Frontal cortex (tissue), 3 donors: ENCODE measurements at regions not wholly inside any gene's neighbourhood (a gene's known extent, or its start where the extent isn't known, plus 50 kb on each side); places are given as distances from the start of the nearest gene placed in this dataset.
"Not testable (repeated sequence)": the region's sequence is repeated elsewhere in the genome, so short reads cannot be mapped to it uniquely, and the experiment has no call there.

Experiments used
- DNase-seq, 2 donors: peaks; one replicate each; pipeline ENCODE4 v3.0.0; 2012; ENCODE audit warnings: low spot score in 2 of 2
- FAIRE-seq: peaks from 2 replicates; lab custom pipeline; 2012; peaks lifted over from hg19 to GRCh38; lab: Jason Lieb, UNC
- donor health status: control.
- donor health status: control.
- donor health status: control.

- FAIRE-seq (no peak), DNase-seq (no peak)
Observed at GRCh38 chr5:60519372-60519771, 180.6 kb downstream of the DEPDC1B start.

DNA sequence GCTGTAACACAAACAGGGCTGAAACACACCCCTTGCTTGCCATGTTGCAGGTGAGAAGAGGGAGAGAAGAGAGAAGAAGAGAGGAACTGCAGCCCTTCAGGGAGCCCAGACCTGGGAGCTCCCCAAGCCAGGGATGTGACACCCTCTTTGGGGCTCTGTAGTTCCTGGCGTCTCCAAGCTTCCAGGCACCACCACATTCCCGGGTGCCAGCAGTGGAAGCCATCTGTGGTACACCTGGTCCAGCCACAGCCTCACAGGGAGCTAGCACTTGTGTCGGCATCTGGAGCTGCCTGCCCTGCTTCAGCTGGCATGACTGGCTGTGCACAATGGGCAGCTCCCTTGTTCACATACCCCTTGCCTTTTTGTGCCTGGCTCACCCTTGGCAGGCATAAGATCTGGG, 182.1 kb downstream of the DEPDC1B start:
- FAIRE-seq: no peak
- no peak for DNase-seq

- FAIRE-seq: no peak
Observed at GRCh38 chr5:60517094-60517694, 182.8 kb downstream of the DEPDC1B start.

DNA sequence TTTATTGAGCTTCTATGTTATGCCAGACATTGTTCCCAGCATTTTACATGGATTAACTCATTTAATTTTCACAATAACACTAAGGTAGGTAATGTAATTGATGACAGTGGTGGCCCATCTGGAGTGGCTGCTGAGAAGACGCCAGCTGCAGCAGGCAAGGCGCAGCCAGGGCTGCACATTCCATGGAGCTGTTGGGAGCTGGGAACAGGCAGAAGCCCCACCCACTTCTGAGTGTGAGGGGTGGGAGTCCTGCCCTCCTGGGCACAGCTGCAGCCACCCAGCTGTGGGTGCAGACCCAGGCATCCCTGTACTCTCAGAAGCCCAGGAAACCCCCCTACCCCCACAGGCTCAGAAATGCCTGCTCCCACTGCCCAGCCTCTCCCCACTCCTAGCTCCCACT, 183.3 kb downstream of the DEPDC1B start:
- DNase-seq (no peak), FAIRE-seq (no peak)

More at GRCh38 chr5:60517094-60517694, 182.8 kb downstream of the DEPDC1B start:
- no peak for DNase-seq

GRCh38 chr5:60514152-60514551, 185.8 kb downstream of the DEPDC1B start:
- FAIRE-seq (no peak), DNase-seq (no peak)

DNA sequence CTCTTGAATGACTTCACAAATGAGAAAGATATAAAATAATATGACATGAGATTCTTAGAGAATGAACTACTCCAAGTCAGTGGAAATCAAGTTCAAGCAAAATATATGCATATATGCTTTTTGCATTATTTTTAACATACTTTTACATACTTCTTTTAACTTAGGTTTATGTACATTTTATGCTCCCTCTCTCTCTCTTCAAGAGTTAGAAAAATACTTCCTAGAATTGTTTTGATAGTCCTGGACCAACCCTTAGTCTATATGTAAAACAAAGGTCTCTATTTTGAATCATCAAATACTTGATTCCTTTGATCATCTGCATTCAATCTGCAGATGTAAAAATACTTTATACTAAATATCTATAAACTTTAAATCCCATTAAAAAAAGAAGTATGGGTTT, 187.8 kb downstream of the DEPDC1B start:
- no peak for DNase-seq
- FAIRE-seq: peak; percentile 33

GRCh38 chr5:60510663-60511062, 189.3 kb downstream of the DEPDC1B start:
- FAIRE-seq (no peak), DNase-seq (no peak)

GRCh38 chr5:60510049-60510448, 189.9 kb downstream of the DEPDC1B start:
- DNase-seq (no peak), FAIRE-seq (no peak)

- FAIRE-seq: no peak
- no peak for DNase-seq
Observed at GRCh38 chr5:60509519-60509918, 190.4 kb downstream of the DEPDC1B start.

DNA sequence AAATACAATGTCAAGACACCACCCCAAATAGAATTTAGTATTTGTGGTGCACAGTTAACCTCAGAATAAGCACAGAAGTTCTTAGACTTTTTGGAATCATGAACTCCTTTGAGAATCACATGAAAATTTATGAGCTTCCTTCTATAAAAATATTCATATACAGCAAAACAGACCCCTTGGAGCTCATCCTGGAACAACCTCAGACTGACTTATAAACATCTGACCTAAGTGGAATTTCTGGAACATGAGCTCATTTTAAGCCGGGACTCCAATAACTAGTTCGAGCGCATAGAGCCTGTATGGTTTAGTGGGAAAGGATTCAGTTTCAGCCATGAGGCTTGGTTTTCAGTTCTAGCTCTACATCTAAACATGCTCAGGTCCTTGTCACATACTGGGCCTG, 192.3 kb downstream of the DEPDC1B start:
- DNase-seq (no peak), FAIRE-seq (no peak)

GRCh38 chr5:60505373-60506171, 194.4 kb downstream of the DEPDC1B start:
- DNase-seq: no peak
- FAIRE-seq: no peak

GRCh38 chr5:60504342-60504741, 195.6 kb downstream of the DEPDC1B start:
- DNase-seq (no peak), FAIRE-seq (no peak)

- FAIRE-seq: no peak
- no peak for DNase-seq
Observed at GRCh38 chr5:60503771-60504170, 196.2 kb downstream of the DEPDC1B start.

DNA sequence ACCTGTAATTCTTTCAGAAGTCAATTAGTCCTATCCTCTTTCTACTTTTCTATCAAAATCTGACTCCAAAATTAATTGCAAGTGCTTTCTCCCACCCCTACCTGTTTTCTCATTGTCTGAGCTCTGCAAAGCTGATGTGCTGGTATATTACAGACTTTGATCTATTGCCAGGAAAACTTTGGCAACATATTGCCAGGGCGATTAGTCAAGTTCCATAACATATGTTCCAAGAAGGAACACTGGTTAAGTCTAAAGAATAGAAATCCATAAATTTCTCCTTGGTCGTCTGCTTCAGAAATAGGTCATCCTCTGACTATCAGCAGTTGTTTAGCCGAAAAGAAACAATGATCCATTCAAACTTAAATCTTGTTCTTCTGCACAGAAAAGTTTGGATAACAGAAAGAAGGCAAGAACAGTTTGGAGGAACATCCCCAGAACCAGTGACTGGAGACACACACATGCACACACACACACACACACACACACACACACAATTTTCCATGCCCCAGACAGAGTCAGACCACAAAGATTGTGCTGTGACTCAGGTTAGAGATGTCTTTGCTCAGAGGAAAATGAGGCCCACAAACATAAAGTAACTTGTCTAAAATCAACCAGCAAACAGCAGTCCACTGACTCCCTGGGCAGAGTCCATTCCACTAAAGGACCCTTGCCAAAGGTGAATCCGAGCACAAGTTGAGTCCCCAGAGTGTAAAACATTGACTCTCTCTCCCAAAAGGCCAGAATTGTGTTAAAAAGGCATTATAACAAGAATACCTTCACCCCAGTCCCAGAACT, 202.1 kb downstream of the DEPDC1B start:
- DNase-seq (no peak), FAIRE-seq (no peak)

DNA sequence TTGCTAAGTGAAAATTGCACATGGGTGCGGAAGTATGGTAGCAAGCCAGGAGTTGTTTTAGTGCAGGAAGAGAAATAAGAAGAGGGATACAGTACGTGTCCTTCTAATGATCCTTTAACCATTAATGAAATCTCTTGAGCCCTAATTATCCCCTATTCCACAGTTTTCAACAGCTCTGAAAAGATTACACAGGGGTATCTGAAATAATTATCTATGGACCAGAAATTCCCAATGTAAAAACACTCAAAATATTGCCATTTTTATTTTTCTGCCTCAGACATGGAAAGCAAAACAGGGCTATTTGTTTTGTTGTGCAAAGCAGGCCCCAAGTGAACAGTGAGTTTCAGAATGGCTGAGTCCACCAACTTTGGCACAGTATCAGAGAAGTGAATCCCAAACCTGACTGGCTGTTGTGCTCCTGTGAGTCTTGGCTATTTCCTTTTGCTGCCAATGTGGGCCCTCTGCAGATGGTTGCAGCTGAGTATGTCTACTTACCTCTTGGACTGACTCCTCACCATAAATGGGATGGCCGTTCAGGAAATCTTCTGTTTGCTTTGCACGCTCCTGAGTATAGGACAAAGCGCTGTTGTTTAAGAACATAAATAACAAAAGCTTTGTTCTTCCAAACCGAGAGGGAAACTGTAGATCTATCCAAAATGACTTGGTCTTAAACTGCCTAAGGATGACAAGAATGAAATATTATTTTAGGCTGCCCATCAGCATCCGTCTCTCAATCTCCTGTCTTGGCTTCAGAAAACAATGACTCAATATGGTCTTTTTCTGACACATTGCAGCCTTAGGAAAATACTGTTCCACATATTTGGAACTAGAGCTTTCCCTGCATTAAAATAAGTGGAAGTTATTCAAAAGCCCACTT, 204.1 kb downstream of the DEPDC1B start:
- FAIRE-seq: no peak
- no peak for DNase-seq

- FAIRE-seq (no peak), DNase-seq (no peak)
Observed at GRCh38 chr5:60494635-60495034, 205.3 kb downstream of the DEPDC1B start.

DNA sequence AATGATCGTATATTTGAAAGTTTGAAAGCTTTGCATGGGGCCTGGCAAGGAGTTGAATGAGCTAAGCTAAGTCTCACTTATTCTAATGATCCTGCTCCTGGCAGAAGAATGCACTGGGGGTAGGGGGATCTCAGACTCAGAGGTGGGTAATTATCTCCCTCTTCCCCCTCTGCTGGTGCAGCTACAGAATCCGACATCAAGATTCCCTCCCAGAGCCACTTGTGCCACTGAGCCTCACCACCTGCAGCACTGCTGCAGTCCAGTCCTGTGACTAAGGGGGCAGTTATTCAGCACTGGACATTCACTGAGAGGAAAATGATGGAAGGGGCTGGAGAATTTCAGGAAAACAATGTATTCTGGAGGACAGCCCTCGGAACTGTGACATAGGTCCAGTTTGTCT, 205.8 kb downstream of the DEPDC1B start:
- FAIRE-seq: no peak
- no peak for DNase-seq

DNA sequence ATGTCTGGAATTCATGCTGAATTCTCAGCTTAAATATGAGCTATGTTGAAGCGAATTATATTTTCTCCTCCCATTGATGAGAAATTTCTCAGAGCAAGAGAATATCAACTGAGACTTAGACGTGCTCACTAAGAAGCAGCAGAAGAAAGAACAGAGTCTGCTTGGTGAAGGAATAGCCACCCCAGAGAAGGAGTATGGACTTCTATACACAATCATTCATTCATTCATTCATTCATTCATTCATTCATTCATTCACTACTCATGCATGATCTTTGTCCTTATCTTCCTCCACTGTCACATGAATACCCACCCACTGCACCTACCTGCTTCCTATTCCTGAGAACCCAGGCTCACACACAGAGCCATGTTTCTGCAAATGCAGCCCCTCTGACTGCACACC, 206.6 kb downstream of the DEPDC1B start:
- no peak for FAIRE-seq
- no peak for DNase-seq

GRCh38 chr5:60492958-60493357, 207.0 kb downstream of the DEPDC1B start:
- DNase-seq: no peak
- no peak for FAIRE-seq

DNA sequence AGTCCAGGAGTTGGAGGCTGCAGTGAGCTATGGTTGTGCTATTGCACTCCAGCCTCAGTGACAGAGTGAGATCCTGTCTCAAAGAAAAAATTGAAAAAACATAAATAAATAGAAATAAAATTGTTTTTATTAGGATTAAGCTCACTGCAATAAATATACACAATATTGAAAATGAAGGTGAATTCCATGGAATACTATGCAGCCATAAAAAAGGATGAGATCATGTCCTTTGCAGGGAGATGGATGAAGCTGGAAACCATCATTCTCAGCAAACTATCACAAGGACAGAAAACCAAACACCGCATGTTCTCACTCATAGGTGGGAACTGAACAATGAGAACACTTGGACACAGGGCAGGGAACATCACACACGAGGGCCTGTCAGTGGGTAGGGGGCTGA, 207.6 kb downstream of the DEPDC1B start:
- not testable (repeated sequence) for FAIRE-seq, DNase-seq
